Endothelial cell of umbilical vein (primary cell): ENCODE measurements at regions not wholly inside any gene's neighbourhood (a gene's known extent, or its start where the extent isn't known, plus 50 kb on each side); places are given as distances from the start of the nearest gene placed in this dataset.
"Not testable (repeated sequence)": the region's sequence is repeated elsewhere in the genome, so short reads cannot be mapped to it uniquely, and the experiment has no call there.

ENCODE experiments used
- EZH2 ChIP-seq: IDR thresholded peaks from 2 replicates; pipeline ENCODE4 v1.6.1; 2012; ENCODE audit warnings: borderline replicate concordance, low read depth, mild to moderate bottlenecking, moderate library complexity, low read length, inconsistent platforms; ENCODE audit not compliant: severe bottlenecking
- GATA2 ChIP-seq: IDR thresholded peaks from 2 replicates; pipeline ENCODE4 v1.7.0; 2011; ENCODE audit warnings: low read depth, mild to moderate bottlenecking, moderate library complexity, mixed read lengths, low read length; ENCODE audit not compliant: insufficient read length, insufficient read depth
- MYC ChIP-seq: IDR thresholded peaks from one replicate; pipeline ENCODE4 v1.6.1; 2011; ENCODE audit warnings: mild to moderate bottlenecking, low read depth, low read length
- POLR2A ChIP-seq: IDR thresholded peaks from 2 replicates; pipeline ENCODE4 v1.6.1; 2012; ENCODE audit warnings: low read depth, mild to moderate bottlenecking, control low read depth, low read length
- POLR2AphosphoS5 ChIP-seq: IDR thresholded peaks from 2 replicates; pipeline ENCODE4 v1.6.1; 2012; ENCODE audit warnings: low read depth, mild to moderate bottlenecking, control low read depth, low read length, moderate library complexity; ENCODE audit not compliant: insufficient read depth
- TF ChIP-seq, protein P1 (sequence below): IDR thresholded peaks from 2 replicates; pipeline ENCODE4 v1.6.1; 2011; ENCODE audit not compliant: insufficient read depth, insufficient read length
- TF ChIP-seq, protein P2 (sequence below), 2 donors: IDR thresholded peaks; 1 replicate in 1 of 2; 2 replicates in 1 of 2; pipeline ENCODE4 v1.5.1; 2011; ENCODE audit warnings: low read length in 2 of 2, mild to moderate bottlenecking in 2 of 2, moderate library complexity in 2 of 2, control low read depth in 1 of 2, inconsistent platforms in 1 of 2, low read depth in 1 of 2; ENCODE audit not compliant: insufficient read depth in 1 of 2; ENCODE audit errors: extremely low read depth in 1 of 2

DNA sequence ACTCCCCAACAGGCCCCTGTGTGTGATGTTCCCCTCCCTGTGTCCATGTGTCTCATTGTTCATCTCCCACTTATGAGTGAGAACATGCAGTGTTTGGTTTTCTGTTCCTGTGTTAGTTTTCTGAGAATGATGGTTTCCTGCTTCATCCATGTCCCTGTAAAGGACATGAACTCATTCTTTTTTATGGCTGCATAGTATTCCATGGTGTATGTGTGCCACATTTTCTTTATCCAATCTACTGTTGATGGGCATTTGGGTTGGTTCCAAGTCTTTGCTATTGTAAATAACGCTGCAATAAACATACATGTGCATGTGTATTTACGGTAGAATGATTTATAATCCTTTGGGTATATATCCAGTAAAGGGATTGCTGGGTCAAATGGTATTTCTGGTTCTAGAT, 72.7 kb upstream of the GNG12 start:
- TF ChIP-seq POLR2A, EZH2, MYC, POLR2AphosphoS5, GATA2: not testable (repeated sequence)
- TF ChIP-seq, protein P1, sequence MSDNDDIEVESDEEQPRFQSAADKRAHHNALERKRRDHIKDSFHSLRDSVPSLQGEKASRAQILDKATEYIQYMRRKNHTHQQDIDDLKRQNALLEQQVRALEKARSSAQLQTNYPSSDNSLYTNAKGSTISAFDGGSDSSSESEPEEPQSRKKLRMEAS, result not testable (repeated sequence)
- TF ChIP-seq, protein P2, sequence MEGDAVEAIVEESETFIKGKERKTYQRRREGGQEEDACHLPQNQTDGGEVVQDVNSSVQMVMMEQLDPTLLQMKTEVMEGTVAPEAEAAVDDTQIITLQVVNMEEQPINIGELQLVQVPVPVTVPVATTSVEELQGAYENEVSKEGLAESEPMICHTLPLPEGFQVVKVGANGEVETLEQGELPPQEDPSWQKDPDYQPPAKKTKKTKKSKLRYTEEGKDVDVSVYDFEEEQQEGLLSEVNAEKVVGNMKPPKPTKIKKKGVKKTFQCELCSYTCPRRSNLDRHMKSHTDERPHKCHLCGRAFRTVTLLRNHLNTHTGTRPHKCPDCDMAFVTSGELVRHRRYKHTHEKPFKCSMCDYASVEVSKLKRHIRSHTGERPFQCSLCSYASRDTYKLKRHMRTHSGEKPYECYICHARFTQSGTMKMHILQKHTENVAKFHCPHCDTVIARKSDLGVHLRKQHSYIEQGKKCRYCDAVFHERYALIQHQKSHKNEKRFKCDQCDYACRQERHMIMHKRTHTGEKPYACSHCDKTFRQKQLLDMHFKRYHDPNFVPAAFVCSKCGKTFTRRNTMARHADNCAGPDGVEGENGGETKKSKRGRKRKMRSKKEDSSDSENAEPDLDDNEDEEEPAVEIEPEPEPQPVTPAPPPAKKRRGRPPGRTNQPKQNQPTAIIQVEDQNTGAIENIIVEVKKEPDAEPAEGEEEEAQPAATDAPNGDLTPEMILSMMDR (IDR thresholded peaks at IDR 0.05; ENCODE audit: extremely low read depth in 1 of 2, insufficient read depth in 1 of 2, low read depth in 1 of 2, low read length in 2 of 2), result not testable (repeated sequence)
